IMR-90 (cell line): ENCODE measurements at regions not wholly inside any gene's neighbourhood (a gene's known extent, or its start where the extent isn't known, plus 50 kb on each side); places are given as distances from the start of the nearest gene placed in this dataset.

Experiments used
- CEBPB ChIP-seq: IDR thresholded peaks from 2 replicates; pipeline ENCODE4 v1.6.1; 2012; ENCODE audit warnings: low read depth, low read length, improper control_type of control experiment
- MAFK ChIP-seq: IDR thresholded peaks from 2 replicates; pipeline ENCODE4 v1.6.1; 2012; ENCODE audit warnings: low read depth, low read length, improper control_type of control experiment
- POLR2A ChIP-seq: IDR thresholded peaks from 2 replicates; pipeline ENCODE4 v1.6.1; 2012; ENCODE audit warnings: mild to moderate bottlenecking, low read depth, low read length
- RAD21 ChIP-seq: IDR thresholded peaks from 2 replicates; pipeline ENCODE4 v1.6.1; 2012; ENCODE audit warnings: low read length, improper control_type of control experiment
- RFX5 ChIP-seq: IDR thresholded peaks from 2 replicates; pipeline ENCODE4 v1.8.0; 2012; ENCODE audit warnings: low read depth, mild to moderate bottlenecking, low read length, moderate library complexity
- SMC3 ChIP-seq: fragments of 150-350 bp; IDR thresholded peaks from 2 replicates; pipeline ENCODE4 v1.6.1; 2016; ENCODE audit warnings: low read depth, mild to moderate bottlenecking, antibody characterized with exemption, low read length, moderate library complexity
- TF ChIP-seq, protein P1 (sequence below): conservative IDR thresholded peaks from 2 replicates; pipeline ENCODE4 v1.5.1; 2012; ENCODE audit warnings: mild to moderate bottlenecking, low read depth, low read length, improper control_type of control experiment
- TF ChIP-seq, protein P2 (sequence below): fragments of 150-350 bp; IDR thresholded peaks from 2 replicates; pipeline ENCODE4 v1.6.1; 2017; ENCODE audit warnings: mild to moderate bottlenecking, antibody characterized with exemption, low read length, low read depth

- TF ChIP-seq, protein P1, sequence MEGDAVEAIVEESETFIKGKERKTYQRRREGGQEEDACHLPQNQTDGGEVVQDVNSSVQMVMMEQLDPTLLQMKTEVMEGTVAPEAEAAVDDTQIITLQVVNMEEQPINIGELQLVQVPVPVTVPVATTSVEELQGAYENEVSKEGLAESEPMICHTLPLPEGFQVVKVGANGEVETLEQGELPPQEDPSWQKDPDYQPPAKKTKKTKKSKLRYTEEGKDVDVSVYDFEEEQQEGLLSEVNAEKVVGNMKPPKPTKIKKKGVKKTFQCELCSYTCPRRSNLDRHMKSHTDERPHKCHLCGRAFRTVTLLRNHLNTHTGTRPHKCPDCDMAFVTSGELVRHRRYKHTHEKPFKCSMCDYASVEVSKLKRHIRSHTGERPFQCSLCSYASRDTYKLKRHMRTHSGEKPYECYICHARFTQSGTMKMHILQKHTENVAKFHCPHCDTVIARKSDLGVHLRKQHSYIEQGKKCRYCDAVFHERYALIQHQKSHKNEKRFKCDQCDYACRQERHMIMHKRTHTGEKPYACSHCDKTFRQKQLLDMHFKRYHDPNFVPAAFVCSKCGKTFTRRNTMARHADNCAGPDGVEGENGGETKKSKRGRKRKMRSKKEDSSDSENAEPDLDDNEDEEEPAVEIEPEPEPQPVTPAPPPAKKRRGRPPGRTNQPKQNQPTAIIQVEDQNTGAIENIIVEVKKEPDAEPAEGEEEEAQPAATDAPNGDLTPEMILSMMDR: no peak
- no peak for TF ChIP-seq POLR2A
- TF ChIP-seq CEBPB: no peak
- TF ChIP-seq RAD21: no peak
- TF ChIP-seq MAFK: no peak
- TF ChIP-seq RFX5: no peak
- TF ChIP-seq, protein P2, sequence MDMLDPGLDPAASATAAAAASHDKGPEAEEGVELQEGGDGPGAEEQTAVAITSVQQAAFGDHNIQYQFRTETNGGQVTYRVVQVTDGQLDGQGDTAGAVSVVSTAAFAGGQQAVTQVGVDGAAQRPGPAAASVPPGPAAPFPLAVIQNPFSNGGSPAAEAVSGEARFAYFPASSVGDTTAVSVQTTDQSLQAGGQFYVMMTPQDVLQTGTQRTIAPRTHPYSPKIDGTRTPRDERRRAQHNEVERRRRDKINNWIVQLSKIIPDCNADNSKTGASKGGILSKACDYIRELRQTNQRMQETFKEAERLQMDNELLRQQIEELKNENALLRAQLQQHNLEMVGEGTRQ: no peak
- TF ChIP-seq SMC3: no peak
These were observed 130.7 kb upstream of the TNR start for GRCh38 chr1:175874081-175874480.
